ENCODE measurements at regions not wholly inside any gene's neighbourhood (a gene's known extent, or its start where the extent isn't known, plus 50 kb on each side); places are given as distances from the start of the nearest gene placed in this dataset.
"Not testable (repeated sequence)": the region's sequence is repeated elsewhere in the genome, so short reads cannot be mapped to it uniquely, and the experiment has no call there.

- not testable (repeated sequence) for TF ChIP-seq CTCF (IDR thresholded peaks at IDR 0.05; ENCODE audit: poor library complexity); EZH2 (IDR thresholded peaks at IDR 0.05; ENCODE audit: borderline replicate concordance)
These were observed 94.1 kb upstream of the TPTE start for GRCh38 chr21:10427277-10427676.

Data from hepatocyte (in vitro differentiated cells).